OCI-LY3 (cell line): ENCODE measurements at regions not wholly inside any gene's neighbourhood (a gene's known extent, or its start where the extent isn't known, plus 50 kb on each side); places are given as distances from the start of the nearest gene placed in this dataset.

Experiments used
- H2AFZ ChIP-seq: fragments of 200-600, 300-600 bp; shearing (Covaris generic); 2 replicates; pipeline ENCODE4 v1.6.0; 2014; ENCODE audit warnings: antibody characterized with exemption, low read depth, low read length
- H3K27ac ChIP-seq: fragments of 200-600, 300-600 bp; sonication (generic); 2 replicates; pipeline ENCODE4 v1.5.1; 2014; ENCODE audit warnings: mild to moderate bottlenecking, low read length, moderate library complexity, mixed read lengths
- H3K27me3 ChIP-seq: fragments of 200-600, 300-600 bp; sonication (generic); 2 replicates; pipeline ENCODE4 v1.6.1; 2014; ENCODE audit warnings: low read depth, low read length, mixed read lengths
- H3K36me3 ChIP-seq: fragments of 200-600, 300-600 bp; sonication (generic); replicated peaks from 2 replicates; pipeline ENCODE3; 2014; ENCODE audit warnings: low read depth, low read length, mixed read lengths
- H3K4me1 ChIP-seq: fragments of 300-600, 200-600 bp; sonication (generic); 2 replicates; pipeline ENCODE4 v1.6.1; 2014; ENCODE audit warnings: low read length, mixed read lengths
- H3K4me2 ChIP-seq: fragments of 200-600, 300-600 bp; sonication (generic); 2 replicates; pipeline ENCODE4 v1.6.1; 2014; ENCODE audit warnings: low read length, mixed read lengths
- H3K4me3 ChIP-seq: fragments of 300-600, 200-600 bp; sonication (generic); 2 replicates; pipeline ENCODE4 v1.5.1; 2014; ENCODE audit warnings: antibody characterized with exemption, mild to moderate bottlenecking, low read length, moderate library complexity
- H3K79me2 ChIP-seq: fragments of 300-600, 200-600 bp; shearing (Covaris generic); 2 replicates; pipeline ENCODE4 v1.6.1; 2014; ENCODE audit warnings: mild to moderate bottlenecking, low read length, mixed read lengths
- H3K9ac ChIP-seq: fragments of 300-600, 200-600 bp; shearing (Covaris generic); 2 replicates; pipeline ENCODE4 v1.6.0; 2014; ENCODE audit warnings: mild to moderate bottlenecking, low read length, moderate library complexity
- H3K9me3 ChIP-seq: fragments of 200-600, 300-600 bp; shearing (Covaris generic); 2 replicates; pipeline ENCODE4 v1.6.1; 2014; ENCODE audit warnings: low read length, mixed read lengths; ENCODE audit not compliant: insufficient read depth
- H4K20me1 ChIP-seq: fragments of 200-600, 300-600 bp; sonication (generic); 2 replicates; pipeline ENCODE4 v1.6.1; 2016; ENCODE audit warnings: low read length, mixed read lengths; ENCODE audit not compliant: insufficient read depth
- CTCF ChIP-seq: fragments of 200-600, 300-600 bp; sonication (generic); IDR thresholded peaks from 2 replicates; pipeline ENCODE4 v1.5.1; 2014; ENCODE audit warnings: antibody characterized with exemption, low read length, low read depth
- EZH2phosphoT487 ChIP-seq: fragments of 200-600 bp; shearing (Covaris generic); IDR thresholded peaks from 2 replicates; pipeline ENCODE4 v1.6.1; 2018; ENCODE audit warnings: antibody characterized with exemption, mixed run types, low read depth

GRCh38 chr11:111135778-111136570, 109.6 kb upstream of the POU2AF2 start:
- no peaks in the 10 kb centered on the region for H4K20me1 ChIP-seq
- no peak for TF ChIP-seq EZH2phosphoT487
- TF ChIP-seq CTCF = no peak

GRCh38 chr11:111135101-111135500, 110.4 kb upstream of the POU2AF2 start:
- Histone ChIP-seq H3K27ac (no peak overlapping the region), H3K4me1 (no peaks in the 10 kb centered on the region), H2AFZ (no peak overlapping the region), H3K27me3 (no peaks in the 10 kb centered on the region), H3K4me2 (no peak overlapping the region), H3K9me3 (no peaks in the 10 kb centered on the region), H3K79me2 (no peaks in the 10 kb centered on the region), H3K4me3 (no peak overlapping the region), H4K20me1 (no peaks in the 10 kb centered on the region), H3K9ac (no peak overlapping the region), H3K36me3 (no peaks in the 10 kb centered on the region)
- TF ChIP-seq EZH2phosphoT487 (no peak), CTCF (no peak)

More at GRCh38 chr11:111135778-111136570, 109.6 kb upstream of the POU2AF2 start:
- H3K27me3 ChIP-seq = no peaks in the 10 kb centered on the region
- H3K79me2 ChIP-seq = no peaks in the 10 kb centered on the region
- H3K36me3 ChIP-seq = no peaks in the 10 kb centered on the region
- no peaks in the 10 kb centered on the region for H3K4me1 ChIP-seq
- no peak overlapping the region for H3K4me2 ChIP-seq
- H3K9me3 ChIP-seq = no peaks in the 10 kb centered on the region
- H3K9ac ChIP-seq = no peak overlapping the region
- H3K4me3 ChIP-seq = no peak overlapping the region
- H2AFZ ChIP-seq = no peak overlapping the region
- no peak overlapping the region for H3K27ac ChIP-seq

- H3K4me1 ChIP-seq = no peaks in the 10 kb centered on the region
- H2AFZ ChIP-seq = no peak overlapping the region
- H3K36me3 ChIP-seq = no peaks in the 10 kb centered on the region
- no peak overlapping the region for H3K4me3 ChIP-seq
- no peaks in the 10 kb centered on the region for H3K79me2 ChIP-seq
- peaks cover 4% of the 10 kb centered on the region; the same call in 1 of the 2 replicates for H3K27me3 ChIP-seq
- H3K4me2 ChIP-seq = no peak overlapping the region
- no peaks in the 10 kb centered on the region for H3K9me3 ChIP-seq
- no peak overlapping the region for H3K27ac ChIP-seq
- no peak overlapping the region for H3K9ac ChIP-seq
- no peak for TF ChIP-seq EZH2phosphoT487
- no peak for TF ChIP-seq CTCF
- H4K20me1 ChIP-seq = no peaks in the 10 kb centered on the region
Observed at GRCh38 chr11:111128076-111128870, 117.3 kb upstream of the POU2AF2 start.

- Histone ChIP-seq H3K4me1 (no peaks in the 10 kb centered on the region), H3K79me2 (no peaks in the 10 kb centered on the region), H3K4me2 (no peak overlapping the region), H2AFZ (no peak overlapping the region), H3K4me3 (no peak overlapping the region), H4K20me1 (no peaks in the 10 kb centered on the region), H3K9me3 (no peaks in the 10 kb centered on the region), H3K27ac (no peak overlapping the region), H3K36me3 (no peaks in the 10 kb centered on the region), H3K27me3 (peaks cover 4% of the 10 kb centered on the region; the same call in 1 of the 2 replicates), H3K9ac (no peak overlapping the region)
- TF ChIP-seq CTCF (no peak), EZH2phosphoT487 (no peak)
Observed at GRCh38 chr11:111124724-111125123, 120.8 kb upstream of the POU2AF2 start.
